Anterior cingulate cortex (tissue), 58 donors: ENCODE measurements at regions not wholly inside any gene's neighbourhood (a gene's known extent, or its start where the extent isn't known, plus 50 kb on each side); places are given as distances from the start of the nearest gene placed in this dataset.

Experiments used
- DNase-seq, 58 donors: peaks; one replicate each; lab custom pipeline; 2025; lab: John Stamatoyannopoulos, UW

DNA sequence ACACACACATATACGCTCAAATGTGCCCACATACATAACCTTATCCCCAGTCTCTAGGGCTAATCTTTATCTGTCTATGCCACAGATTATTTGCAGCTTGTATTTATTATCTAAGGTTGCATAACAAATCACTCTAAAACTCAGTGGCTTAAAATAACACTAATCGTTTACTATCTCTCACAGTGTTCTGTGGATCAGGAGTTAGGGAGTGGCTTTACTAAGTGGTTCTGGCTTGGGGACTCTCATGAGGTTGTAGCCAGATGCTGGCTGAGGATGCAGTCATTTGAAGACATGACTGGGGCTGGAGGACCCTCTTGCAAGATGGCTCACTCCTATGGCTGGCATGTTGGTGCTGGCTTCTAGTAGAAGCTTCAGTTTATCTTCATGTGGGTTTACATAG lies 68.5 kb upstream of the LNX1 start:
- DNase-seq: no peak

DNA sequence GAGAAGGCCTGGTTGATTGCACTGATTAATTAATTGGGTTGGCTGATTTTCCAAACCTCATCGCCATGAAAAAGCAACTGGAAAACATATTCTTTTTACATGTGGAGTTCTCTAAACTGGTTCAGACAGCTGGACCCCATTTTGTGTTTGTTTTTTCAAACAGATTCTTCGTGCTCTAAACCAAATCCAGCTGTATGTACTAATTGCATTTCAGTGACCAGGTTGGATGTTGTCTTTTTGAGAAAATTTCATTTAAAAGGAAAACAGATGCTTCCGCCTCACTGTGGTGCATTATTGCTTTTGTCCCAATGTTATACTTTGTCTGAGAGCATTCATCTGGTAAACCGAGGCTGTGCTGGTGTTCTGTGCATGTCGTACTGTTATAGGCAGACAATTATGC lies 67.8 kb upstream of the LNX1 start:
- no peak for DNase-seq

DNA sequence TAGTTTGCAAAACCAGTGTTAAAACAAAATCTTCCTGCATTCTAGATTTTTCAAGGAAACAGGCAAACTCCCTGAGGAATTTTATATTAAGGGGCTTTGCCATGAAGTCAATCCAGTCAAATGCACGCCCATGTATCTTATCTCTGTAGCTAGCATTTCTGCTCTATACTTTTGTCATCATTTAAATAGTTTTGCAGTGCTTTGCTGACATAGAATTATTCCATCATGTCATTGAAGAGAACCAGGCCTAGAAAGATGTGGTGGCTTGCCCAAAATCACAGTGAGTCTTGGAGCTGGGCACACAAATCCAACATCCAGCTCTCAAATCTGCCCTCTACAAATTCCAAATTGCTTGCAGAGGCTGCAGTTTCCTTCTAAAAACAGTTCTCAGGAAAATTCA lies 66.7 kb upstream of the LNX1 start:
- no peak for DNase-seq

DNA sequence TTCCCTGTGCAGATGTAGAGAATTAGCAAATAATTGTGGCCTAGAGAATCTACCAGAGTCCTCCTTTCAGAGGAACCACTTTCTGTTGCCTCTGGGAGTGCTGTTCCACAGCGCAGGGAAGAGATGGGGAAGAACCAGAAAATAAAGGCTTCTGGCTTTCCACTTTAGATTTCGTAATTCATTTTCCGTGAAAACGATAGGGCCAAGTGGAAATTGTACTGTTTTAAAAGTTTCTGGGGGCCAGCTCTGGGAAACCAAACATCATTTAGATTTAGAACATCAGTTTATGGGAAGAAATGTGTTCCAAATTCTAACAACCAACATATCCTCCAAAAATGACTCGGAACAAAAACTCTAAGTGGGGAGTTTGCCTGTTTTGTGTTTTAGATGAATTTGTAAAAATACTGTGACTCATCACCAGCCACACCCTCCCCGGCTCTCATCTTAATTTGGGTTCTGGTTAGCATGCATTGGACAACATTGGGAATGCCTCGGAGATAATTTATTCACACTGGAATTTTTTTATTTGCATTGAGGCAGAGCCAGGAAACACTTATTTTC lies 65.2 kb upstream of the LNX1 start:
- no peak for DNase-seq

DNA sequence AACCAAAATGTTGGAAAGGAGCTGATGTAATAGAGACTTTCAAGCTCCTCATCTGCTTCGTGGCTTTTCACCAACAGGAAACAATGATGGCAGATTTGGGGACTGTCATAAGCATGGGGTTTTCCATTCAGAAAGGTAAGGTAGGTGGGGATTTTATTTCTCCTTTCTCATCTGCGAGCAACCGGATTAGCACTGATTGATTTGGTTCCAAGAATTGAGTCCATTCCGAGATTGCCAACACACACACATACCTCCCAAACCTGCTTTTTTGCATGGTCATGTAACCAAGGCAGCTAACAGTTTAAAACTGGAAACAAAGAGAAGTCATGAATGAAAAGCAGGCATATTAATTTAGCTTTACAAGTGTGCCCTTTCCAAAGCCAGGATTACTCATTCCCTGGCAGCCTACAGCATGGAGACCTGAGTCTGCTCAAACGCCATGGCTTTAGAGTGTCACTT lies 63.0 kb upstream of the LNX1 start:
- DNase-seq: no peak

DNA sequence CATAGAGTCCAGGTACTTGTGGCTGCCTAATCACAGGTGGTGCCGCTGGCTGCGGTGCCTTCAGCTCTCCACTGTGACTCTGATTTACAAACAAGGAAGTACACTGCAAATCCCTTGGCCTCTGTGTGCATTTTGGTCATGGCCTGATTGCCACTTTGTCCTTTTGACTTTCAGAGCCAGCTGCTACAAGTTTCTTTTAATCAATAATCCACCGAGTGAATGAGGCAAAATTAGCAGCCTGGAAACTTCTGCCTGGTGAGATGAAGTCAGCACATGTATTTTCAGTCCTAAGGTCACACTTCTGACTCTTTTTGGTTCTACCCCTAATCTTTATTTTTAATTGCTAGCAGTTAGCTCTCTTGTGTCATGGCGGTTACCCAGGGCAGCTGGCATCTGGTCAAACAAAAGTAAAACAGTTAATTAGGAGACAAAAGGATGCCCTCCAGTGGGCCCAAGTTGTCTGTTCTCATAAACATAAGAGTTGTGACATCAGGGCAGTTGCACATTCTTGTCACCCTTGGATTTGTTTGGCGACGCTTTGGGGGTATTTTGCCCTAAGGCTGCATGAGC lies 62.3 kb upstream of the LNX1 start:
- no peak for DNase-seq

DNA sequence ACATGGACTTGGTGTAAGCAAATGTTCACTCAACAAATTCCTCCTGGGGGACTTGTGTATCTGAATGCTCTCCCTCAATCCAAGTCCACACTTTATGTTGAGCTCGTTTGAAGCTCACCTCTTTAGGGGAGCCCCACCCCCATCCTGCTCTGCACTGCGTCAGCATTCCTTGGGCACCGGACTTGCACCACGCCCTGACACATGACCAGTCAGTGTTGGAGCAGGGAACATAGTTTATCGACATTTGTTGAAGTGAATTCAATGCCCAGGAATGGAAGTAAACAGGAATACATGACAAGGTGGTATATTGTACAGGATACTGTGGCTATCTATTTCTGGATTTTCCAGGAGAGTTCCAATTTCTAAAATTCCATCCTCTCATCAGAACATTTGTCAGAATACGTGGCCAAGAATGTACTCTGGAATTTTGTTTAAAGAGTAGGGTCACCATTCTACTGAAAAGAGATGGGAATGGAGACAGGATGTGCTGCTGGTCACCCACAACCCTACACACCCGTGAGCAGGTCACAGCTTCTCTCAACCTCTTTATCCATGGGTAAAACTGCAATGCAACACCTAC lies 60.0 kb upstream of the LNX1 start:
- no peak for DNase-seq

DNA sequence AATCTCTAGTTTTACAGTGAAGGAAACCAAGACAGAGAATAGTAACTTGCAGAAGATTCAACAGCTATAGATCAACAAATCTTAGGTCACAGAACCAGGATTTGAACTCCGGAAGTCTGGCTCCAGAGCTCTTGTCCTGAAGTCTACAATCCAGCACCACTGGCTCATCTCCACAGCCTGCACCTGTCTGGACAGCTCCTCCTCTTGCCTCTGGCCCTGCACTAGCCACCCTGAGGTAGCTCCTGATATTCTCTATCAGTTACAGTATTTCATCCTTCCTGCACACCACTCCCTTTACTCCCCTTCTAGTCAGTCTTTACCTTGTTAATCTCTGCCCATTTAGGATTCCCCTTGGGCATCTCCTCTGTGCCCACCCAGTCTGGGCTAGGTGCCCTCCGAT lies 58.1 kb upstream of the LNX1 start:
- DNase-seq: no peak

DNA sequence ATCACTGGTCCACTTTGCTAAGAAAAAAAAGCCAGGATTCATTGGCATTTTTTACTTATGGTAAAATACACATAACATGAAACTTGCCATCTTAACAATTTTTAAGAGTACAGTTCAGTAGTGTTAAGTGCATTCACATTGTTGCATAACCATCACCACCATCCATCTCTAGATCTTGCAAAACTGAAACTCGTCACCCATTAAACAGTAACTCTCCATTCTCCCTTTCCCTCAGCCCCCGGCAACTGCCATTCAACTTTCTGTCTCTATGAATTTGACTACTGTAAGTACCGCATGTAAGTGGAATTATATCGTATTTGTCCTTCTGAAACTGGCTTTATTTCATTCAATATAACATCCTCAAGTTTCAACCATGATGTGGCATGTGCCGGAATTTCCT lies 56.3 kb upstream of the LNX1 start:
- no peak for DNase-seq

DNA sequence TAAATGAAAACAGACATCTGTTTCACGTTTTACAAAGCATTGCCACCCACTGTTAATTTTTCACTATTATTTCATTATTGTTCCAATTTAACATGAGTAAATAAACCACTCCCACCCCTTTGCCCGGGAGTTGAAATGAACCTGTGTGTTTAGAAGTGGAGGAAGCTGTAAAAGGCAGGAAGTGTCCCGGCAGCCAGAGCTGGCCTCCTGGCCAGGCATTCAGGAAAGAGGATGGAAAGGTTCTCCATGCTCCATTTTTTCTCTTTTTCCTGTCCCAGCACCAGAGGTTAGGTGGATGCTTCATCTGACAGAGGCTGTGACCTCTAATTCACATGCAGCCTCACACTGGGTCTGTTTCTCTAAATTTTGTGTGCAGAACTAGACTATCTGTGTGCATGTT lies 55.5 kb upstream of the LNX1 start:
- DNase-seq: no peak

DNA sequence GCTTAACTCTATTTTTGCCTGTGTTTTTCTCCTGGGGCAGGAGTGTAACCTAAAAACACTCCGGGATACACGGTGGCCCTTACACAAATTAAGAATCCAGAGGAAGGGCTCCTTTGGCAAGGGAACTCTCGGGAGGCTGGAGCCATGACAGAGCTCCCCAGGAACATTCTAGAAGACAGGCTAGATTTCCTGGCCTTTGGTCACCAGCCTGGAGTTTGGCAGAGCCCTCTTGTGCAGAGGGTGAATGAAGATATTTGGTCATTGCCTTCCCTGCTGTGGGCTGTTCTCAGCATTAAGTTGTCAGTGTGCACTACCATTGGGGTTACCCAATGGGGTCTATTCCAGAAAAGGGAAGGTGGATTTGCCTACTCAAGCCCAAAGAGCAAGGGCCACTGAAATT lies 53.8 kb upstream of the LNX1 start:
- no peak for DNase-seq

DNA sequence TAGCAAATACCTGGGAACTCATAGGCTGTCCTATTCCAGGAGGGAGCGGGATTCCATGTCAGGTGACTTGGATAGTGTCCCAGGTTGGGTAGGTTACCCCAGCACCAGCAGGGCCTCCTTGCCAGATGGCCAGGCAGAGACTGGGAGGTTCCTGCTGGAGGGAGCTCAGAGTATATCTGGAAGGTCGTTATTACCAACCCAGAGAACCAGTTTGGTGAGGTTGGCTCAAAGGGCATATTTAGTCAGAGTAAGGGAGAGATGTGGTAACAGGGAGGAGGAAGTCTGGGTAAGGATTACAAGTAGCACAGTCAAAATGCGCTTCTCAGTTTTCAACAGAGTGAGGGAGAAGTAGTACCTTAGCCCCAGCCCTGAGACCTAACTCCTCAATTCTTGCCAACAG lies 53.3 kb upstream of the LNX1 start:
- DNase-seq: no peak
